ENCODE measurements at regions not wholly inside any gene's neighbourhood (a gene's known extent, or its start where the extent isn't known, plus 50 kb on each side); places are given as distances from the start of the nearest gene placed in this dataset.

DNA sequence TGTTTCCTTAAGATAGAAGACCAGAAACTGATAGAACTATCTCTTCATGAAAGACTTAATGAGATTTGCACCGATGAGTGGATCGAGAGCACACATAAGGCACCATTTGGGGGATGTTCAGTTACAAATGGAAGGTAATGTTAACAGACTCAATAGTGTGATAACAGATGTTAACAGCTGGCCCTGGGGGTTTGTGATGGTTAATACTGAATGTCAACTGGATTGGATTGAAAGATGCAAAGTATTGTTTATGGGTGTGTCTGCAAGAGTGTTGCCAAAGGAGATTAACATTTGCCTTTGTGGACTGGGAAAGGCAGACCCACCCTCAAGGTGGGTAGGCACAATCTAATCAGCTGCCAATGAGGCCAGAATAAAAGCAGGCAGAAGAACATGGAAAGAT, 130.5 kb upstream of the DGKB start:
- no peak overlapping the region for H2AFZ ChIP-seq (ENCODE audit: insufficient read depth, low read depth, low read length, poor library complexity, severe bottlenecking)
- Mint-ChIP-seq H3K27ac (no peak overlapping the region), H3K4me3 (no peak overlapping the region), H3K36me3 (no peaks in the 10 kb centered on the region), H3K4me1 (no peaks in the 10 kb centered on the region), H3K9me3 (peaks cover 0 to 5% (median 0%) of the 10 kb centered on the region in 7 donors), H3K27me3 (ENCODE audit: low read depth in 3 of 3) (no peaks in the 10 kb centered on the region)
- H3K27ac ChIP-seq (ENCODE audit: low read depth in 1 of 2, low read length in 2 of 2): no peak overlapping the region
- TF ChIP-seq, protein P1, sequence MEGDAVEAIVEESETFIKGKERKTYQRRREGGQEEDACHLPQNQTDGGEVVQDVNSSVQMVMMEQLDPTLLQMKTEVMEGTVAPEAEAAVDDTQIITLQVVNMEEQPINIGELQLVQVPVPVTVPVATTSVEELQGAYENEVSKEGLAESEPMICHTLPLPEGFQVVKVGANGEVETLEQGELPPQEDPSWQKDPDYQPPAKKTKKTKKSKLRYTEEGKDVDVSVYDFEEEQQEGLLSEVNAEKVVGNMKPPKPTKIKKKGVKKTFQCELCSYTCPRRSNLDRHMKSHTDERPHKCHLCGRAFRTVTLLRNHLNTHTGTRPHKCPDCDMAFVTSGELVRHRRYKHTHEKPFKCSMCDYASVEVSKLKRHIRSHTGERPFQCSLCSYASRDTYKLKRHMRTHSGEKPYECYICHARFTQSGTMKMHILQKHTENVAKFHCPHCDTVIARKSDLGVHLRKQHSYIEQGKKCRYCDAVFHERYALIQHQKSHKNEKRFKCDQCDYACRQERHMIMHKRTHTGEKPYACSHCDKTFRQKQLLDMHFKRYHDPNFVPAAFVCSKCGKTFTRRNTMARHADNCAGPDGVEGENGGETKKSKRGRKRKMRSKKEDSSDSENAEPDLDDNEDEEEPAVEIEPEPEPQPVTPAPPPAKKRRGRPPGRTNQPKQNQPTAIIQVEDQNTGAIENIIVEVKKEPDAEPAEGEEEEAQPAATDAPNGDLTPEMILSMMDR (IDR thresholded peaks at IDR 0.05): no peak
- H3K36me3 ChIP-seq (replicated peaks in 1 of 2; ENCODE audit: control insufficient read depth in 1 of 2, insufficient read depth in 2 of 2, low read length in 2 of 2): no peaks in the 10 kb centered on the region
- H3K9me3 ChIP-seq (replicated peaks in 1 of 2; ENCODE audit: control insufficient read depth in 1 of 2, insufficient read depth in 1 of 2, low read length in 2 of 2): no peaks in the 10 kb centered on the region
- H3K4me3 ChIP-seq (replicated peaks in 1 of 3; ENCODE audit: low read depth in 2 of 3, low read length in 3 of 3): no peak overlapping the region
- H3K27me3 ChIP-seq (ENCODE audit: control insufficient read depth in 2 of 2, insufficient read depth in 2 of 2, low read length in 2 of 2): no peaks in the 10 kb centered on the region
- H4K20me1 ChIP-seq (ENCODE audit: insufficient read depth, low read length): no peaks in the 10 kb centered on the region
- no peaks in the 10 kb centered on the region for H3K4me1 ChIP-seq (ENCODE audit: control insufficient read depth in 1 of 2, insufficient read depth in 2 of 2, low read length in 2 of 2)
- H3K4me2 ChIP-seq (replicated peaks; ENCODE audit: extremely low read depth, low read length, poor library complexity, severe bottlenecking): no peak overlapping the region
- no peaks in the 10 kb centered on the region for H3K79me2 ChIP-seq (ENCODE audit: insufficient read depth, low read length)
- intact Hi-C loops (cut with micrococcal nuclease): no loop called here
- H3K9ac ChIP-seq (ENCODE audit: insufficient read depth, low read length, poor library complexity, severe bottlenecking): no peak overlapping the region
- 69% methylated on average over 2 of the region's 2 CpGs for WGBS (ENCODE audit: insufficient coverage)
- DNase-seq: no peak

- Histone ChIP-seq H3K4me2 (replicated peaks; ENCODE audit: extremely low read depth, low read length, poor library complexity, severe bottlenecking) (no peak overlapping the region), H3K9me3 (replicated peaks in 1 of 2; ENCODE audit: control insufficient read depth in 1 of 2, insufficient read depth in 1 of 2, low read length in 2 of 2) (no peaks in the 10 kb centered on the region), H3K36me3 (replicated peaks in 1 of 2; ENCODE audit: control insufficient read depth in 1 of 2, insufficient read depth in 2 of 2, low read length in 2 of 2) (no peaks in the 10 kb centered on the region), H3K4me3 (replicated peaks in 1 of 3; ENCODE audit: low read depth in 2 of 3, low read length in 3 of 3) (no peak overlapping the region), H3K27ac (ENCODE audit: low read depth in 1 of 2, low read length in 2 of 2) (no peak overlapping the region), H4K20me1 (ENCODE audit: insufficient read depth, low read length) (no peaks in the 10 kb centered on the region), H2AFZ (ENCODE audit: insufficient read depth, low read depth, low read length, poor library complexity, severe bottlenecking) (no peak overlapping the region), H3K4me1 (ENCODE audit: control insufficient read depth in 1 of 2, insufficient read depth in 2 of 2, low read length in 2 of 2) (no peaks in the 10 kb centered on the region), H3K79me2 (ENCODE audit: insufficient read depth, low read length) (no peaks in the 10 kb centered on the region), H3K9ac (ENCODE audit: insufficient read depth, low read length, poor library complexity, severe bottlenecking) (no peak overlapping the region), H3K27me3 (ENCODE audit: control insufficient read depth in 2 of 2, insufficient read depth in 2 of 2, low read length in 2 of 2) (no peaks in the 10 kb centered on the region)
- Mint-ChIP-seq H3K27ac (no peak overlapping the region), H3K27me3 (ENCODE audit: low read depth in 3 of 3) (no peaks in the 10 kb centered on the region), H3K4me1 (no peaks in the 10 kb centered on the region), H3K36me3 (no peaks in the 10 kb centered on the region), H3K9me3 (peaks cover 0 to 1% (median 0%) of the 10 kb centered on the region in 7 donors), H3K4me3 (no peak overlapping the region)
- TF ChIP-seq, protein P1 (IDR thresholded peaks at IDR 0.05): no peak
- intact Hi-C loops (cut with micrococcal nuclease): no loop called here
- DNase-seq: no peak
- WGBS (ENCODE audit: insufficient coverage): 0% methylated on average over 1 of the region's 2 CpGs
Observed at GRCh38 chr7:15018981-15019380, 116.4 kb upstream of the DGKB start.

Measured in CD14-positive monocyte (primary cell).